GM12878 (cell line): ENCODE measurements at regions not wholly inside any gene's neighbourhood (a gene's known extent, or its start where the extent isn't known, plus 50 kb on each side); places are given as distances from the start of the nearest gene placed in this dataset.

ENCODE experiments used
- CEBPB ChIP-seq, 2 experiments: fragments of 150-350 bp in 1 of 2; IDR thresholded peaks; 2 replicates each; pipeline ENCODE4 v1.6.1; 2012 to 2014; ENCODE audit warnings: low read depth in 2 of 2, low read length in 2 of 2, borderline replicate concordance in 1 of 2, inconsistent platforms in 1 of 2
- CTCF ChIP-seq, 3 experiments: IDR thresholded peaks in 2 of 3; conservative IDR thresholded peaks in 1 of 3; 2 replicates each; pipeline ENCODE4 v1.5.1; 2011; ENCODE audit warnings: low read depth in 3 of 3, low read length in 3 of 3, mild to moderate bottlenecking in 3 of 3, control low read depth in 2 of 3, moderate library complexity in 2 of 3, inconsistent platforms in 1 of 3, mixed read lengths in 1 of 3; ENCODE audit not compliant: control insufficient read depth in 2 of 3, insufficient read depth in 1 of 3; ENCODE audit errors: extremely low read depth in 1 of 3
- EGR1 ChIP-seq, 2 experiments: IDR thresholded peaks; 1 replicate in 1 of 2; 2 replicates in 1 of 2; pipeline ENCODE4 v1.6.1; 2011 to 2012; ENCODE audit warnings: low read depth in 2 of 2, low read length in 2 of 2, borderline replicate concordance in 1 of 2, mild to moderate bottlenecking in 1 of 2, moderate library complexity in 1 of 2
- EP300 ChIP-seq, 2 experiments: fragments of 150-350 bp in 1 of 2; IDR thresholded peaks; 2 replicates each; pipeline ENCODE4 v1.6.1; 2011 to 2012; ENCODE audit warnings: low read depth in 2 of 2, low read length in 2 of 2, borderline replicate concordance in 1 of 2, improper control_type of control experiment in 1 of 2, inconsistent platforms in 1 of 2; ENCODE audit not compliant: control insufficient read depth in 1 of 2
- ETV6 ChIP-seq, 2 experiments: fragments of 450-650 bp in 1 of 2; IDR thresholded peaks in 1 of 2; conservative IDR thresholded peaks in 1 of 2; 2 replicates each; pipeline ENCODE4 v1.6.1; 2014; ENCODE audit warnings: antibody characterized with exemption in 1 of 2, borderline replicate concordance in 1 of 2, low read depth in 1 of 2, mild to moderate bottlenecking in 1 of 2, moderate library complexity in 1 of 2
- EZH2 ChIP-seq: IDR thresholded peaks from 2 replicates; pipeline ENCODE4 v1.6.1; 2012; ENCODE audit warnings: low read depth, mild to moderate bottlenecking, control low read depth, inconsistent platforms, low read length, borderline replicate concordance; ENCODE audit not compliant: control insufficient read depth
- FOXM1 ChIP-seq: IDR thresholded peaks from 2 replicates; pipeline ENCODE4 v1.6.1; 2012; ENCODE audit warnings: low read depth, mild to moderate bottlenecking, inconsistent platforms, low read length, moderate library complexity
- GABPA ChIP-seq: IDR thresholded peaks from 2 replicates; pipeline ENCODE4 v1.6.1; 2014; ENCODE audit warnings: antibody characterized with exemption, low read depth, mild to moderate bottlenecking, inconsistent platforms
- POLR2A ChIP-seq: IDR thresholded peaks from 2 replicates; pipeline ENCODE4 v1.6.1; 2011; ENCODE audit warnings: low read depth, mild to moderate bottlenecking, low read length
- POLR2AphosphoS2 ChIP-seq: IDR thresholded peaks from 2 replicates; pipeline ENCODE4 v1.6.1; 2011; ENCODE audit warnings: low read depth, mild to moderate bottlenecking, low read length, improper control_type of control experiment, moderate library complexity
- RAD21 ChIP-seq: IDR thresholded peaks from 2 replicates; pipeline ENCODE4 v1.6.1; 2011; ENCODE audit warnings: mild to moderate bottlenecking, low read depth, low read length, moderate library complexity; ENCODE audit not compliant: insufficient read depth
- SIX5 ChIP-seq: IDR thresholded peaks from 2 replicates; pipeline ENCODE4 v1.6.1; 2011; ENCODE audit warnings: mild to moderate bottlenecking, low read depth, low read length, moderate library complexity; ENCODE audit not compliant: severe bottlenecking
- TCF12 ChIP-seq: IDR thresholded peaks from 2 replicates; pipeline ENCODE4 v1.6.1; 2011; ENCODE audit warnings: low read depth, mild to moderate bottlenecking, low read length
- ZBTB33 ChIP-seq: fragments of 450-650 bp; IDR thresholded peaks from 2 replicates; pipeline ENCODE4 v1.6.1; 2017; ENCODE audit warnings: mild to moderate bottlenecking

DNA sequence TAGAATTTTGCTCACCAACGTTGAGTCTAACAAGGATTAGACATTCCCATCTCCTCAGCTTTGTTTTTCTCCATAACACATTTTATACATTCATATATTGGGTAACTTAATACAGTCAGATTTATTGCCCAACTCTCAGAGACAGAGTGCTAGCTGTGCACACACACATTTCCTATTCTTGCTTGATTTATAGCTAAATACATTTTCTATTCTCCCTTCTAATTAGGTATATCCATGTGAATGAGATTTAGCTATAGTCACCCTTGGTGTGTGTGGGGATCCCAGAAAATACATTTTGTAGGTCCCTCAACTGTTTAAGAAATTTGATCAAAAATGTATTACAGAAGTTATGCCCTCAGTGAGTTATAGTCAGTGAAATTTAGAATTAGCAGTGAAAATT is 715.4 kb downstream of the NSUN3 start:
- TF ChIP-seq SIX5 (no peak), POLR2A (no peak), CTCF (IDR thresholded peaks at IDR 0.05 in 2 of 3, conservative IDR thresholded peaks at IDR 0.05 in 1 of 3; ENCODE audit: control insufficient read depth in 2 of 3, extremely low read depth in 1 of 3, insufficient read depth in 1 of 3, low read depth in 3 of 3, low read length in 3 of 3) (no peak), POLR2AphosphoS2 (no peak), FOXM1 (no peak), EZH2 (no peak), EGR1 (IDR thresholded peaks at IDR 0.05; ENCODE audit: borderline replicate concordance in 1 of 2, low read depth in 2 of 2, low read length in 2 of 2) (no peak), RAD21 (no peak), TCF12 (no peak), GABPA (no peak), CEBPB (IDR thresholded peaks at IDR 0.05; ENCODE audit: borderline replicate concordance in 1 of 2, low read depth in 2 of 2, low read length in 2 of 2) (no peak), EP300 (IDR thresholded peaks at IDR 0.05; ENCODE audit: borderline replicate concordance in 1 of 2, control insufficient read depth in 1 of 2, low read depth in 2 of 2, low read length in 2 of 2) (no peak), ZBTB33 (no peak), ETV6 (conservative IDR thresholded peaks at IDR 0.05 in 1 of 2, IDR thresholded peaks at IDR 0.05 in 1 of 2; ENCODE audit: borderline replicate concordance in 1 of 2, low read depth in 1 of 2) (no peak)
